AG09319 (cell line): ENCODE measurements at regions not wholly inside any gene's neighbourhood (a gene's known extent, or its start where the extent isn't known, plus 50 kb on each side); places are given as distances from the start of the nearest gene placed in this dataset.
A peak's percentile ranks its signal among the peaks of the same experiment; 100 is the strongest.

Experiments used
- DNase-seq: peaks from one replicate; pipeline ENCODE4 v3.0.0-alpha.2; 2010; ENCODE audit warnings: low read depth; ENCODE audit errors: extremely low read depth
- TF ChIP-seq, protein P1 (sequence below): IDR thresholded peaks from 2 replicates; pipeline ENCODE4 v1.5.1; 2011; ENCODE audit warnings: low read depth, mild to moderate bottlenecking, inconsistent platforms, low read length, moderate library complexity

DNA sequence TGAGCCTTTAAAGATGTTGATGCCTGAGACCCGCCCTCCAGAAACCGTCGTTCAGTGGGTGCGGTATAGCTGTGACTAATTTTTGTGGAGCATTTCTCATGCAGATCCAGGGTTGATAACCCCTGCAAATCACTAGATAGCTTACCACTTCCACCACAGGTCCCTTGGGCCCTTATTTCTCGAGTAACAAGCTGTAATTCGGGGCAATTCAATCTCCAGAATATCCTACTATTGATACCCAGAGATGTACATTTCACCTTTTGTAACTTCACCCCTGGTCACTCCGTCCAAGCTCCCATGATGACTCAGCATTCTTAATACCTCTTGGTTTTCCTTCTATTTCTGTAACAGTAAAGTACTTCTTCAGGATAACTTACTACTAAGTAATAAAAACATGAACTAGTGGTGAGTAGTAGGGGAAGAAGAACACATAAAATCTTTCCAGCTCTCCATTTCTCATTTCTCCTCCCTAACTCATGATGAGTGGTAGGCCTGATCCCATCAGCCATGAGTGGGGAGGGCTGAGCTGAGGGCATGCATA is 71.9 kb upstream of the UBL3 start:
- TF ChIP-seq, protein P1, sequence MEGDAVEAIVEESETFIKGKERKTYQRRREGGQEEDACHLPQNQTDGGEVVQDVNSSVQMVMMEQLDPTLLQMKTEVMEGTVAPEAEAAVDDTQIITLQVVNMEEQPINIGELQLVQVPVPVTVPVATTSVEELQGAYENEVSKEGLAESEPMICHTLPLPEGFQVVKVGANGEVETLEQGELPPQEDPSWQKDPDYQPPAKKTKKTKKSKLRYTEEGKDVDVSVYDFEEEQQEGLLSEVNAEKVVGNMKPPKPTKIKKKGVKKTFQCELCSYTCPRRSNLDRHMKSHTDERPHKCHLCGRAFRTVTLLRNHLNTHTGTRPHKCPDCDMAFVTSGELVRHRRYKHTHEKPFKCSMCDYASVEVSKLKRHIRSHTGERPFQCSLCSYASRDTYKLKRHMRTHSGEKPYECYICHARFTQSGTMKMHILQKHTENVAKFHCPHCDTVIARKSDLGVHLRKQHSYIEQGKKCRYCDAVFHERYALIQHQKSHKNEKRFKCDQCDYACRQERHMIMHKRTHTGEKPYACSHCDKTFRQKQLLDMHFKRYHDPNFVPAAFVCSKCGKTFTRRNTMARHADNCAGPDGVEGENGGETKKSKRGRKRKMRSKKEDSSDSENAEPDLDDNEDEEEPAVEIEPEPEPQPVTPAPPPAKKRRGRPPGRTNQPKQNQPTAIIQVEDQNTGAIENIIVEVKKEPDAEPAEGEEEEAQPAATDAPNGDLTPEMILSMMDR: no peak
- DNase-seq: no peak

GRCh38 chr13:29921542-29921941 is 71.1 kb upstream of the UBL3 start:
- DNase-seq: no peak
- TF ChIP-seq, protein P1: no peak

GRCh38 chr13:29920025-29920643 is 69.7 kb upstream of the UBL3 start:
- no peak for DNase-seq
- TF ChIP-seq, protein P1: no peak

- DNase-seq: peak; percentile 61
- TF ChIP-seq, protein P1: no peak
These were observed 68.4 kb upstream of the UBL3 start for GRCh38 chr13:29918845-29919244.

DNA sequence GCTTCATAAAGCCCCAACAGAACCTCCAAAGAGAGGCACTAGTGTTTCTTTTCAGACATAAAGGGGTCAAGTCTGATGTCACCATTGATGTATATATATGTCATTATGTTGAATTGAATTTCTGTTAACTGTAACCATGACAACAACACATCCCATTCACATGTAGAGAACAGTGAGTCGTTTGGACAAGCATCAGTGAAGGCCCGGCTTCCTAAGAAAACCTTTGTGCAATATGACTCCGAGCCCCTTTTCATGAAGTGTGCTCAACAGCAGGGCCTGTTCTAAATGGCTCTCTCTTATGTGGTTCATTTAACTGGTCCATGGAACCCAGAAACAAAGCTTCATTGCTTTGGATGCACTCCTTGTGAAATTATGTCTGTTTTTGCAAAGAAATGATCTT is 67.2 kb upstream of the UBL3 start:
- DNase-seq: no peak
- TF ChIP-seq, protein P1: no peak

GRCh38 chr13:29914581-29914980 is 64.2 kb upstream of the UBL3 start:
- DNase-seq: no peak
- TF ChIP-seq, protein P1: no peak

DNA sequence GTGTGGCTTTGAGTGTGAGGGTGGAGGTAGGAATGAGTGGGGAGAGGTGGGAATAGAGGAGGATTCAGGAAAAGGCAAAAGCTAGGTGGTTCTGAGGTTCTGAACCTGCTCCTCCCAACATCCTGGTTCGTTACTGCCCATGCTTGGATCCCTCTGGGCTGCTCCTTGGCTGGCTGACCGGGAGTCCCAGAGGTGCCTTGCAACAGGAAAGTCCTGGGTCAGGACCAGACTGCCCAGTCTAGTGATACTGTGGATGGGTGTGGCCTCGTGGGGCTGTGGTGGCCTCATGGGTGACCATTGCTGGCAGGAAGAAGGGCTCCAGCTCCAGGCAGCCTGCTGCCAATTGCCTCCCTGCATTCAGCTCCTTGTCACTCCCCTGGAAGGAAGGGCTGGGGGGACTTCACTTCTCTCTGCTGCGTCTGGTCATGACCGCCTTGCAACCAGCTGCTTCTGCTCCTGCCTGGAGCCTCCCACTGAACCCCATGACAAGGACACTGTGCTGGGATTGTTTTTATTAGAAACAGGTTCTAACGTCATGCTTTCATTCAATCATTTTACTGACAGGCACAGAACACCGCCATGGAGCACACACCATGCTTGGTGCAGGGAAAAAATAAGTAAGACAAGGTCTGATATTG is 61.5 kb upstream of the UBL3 start:
- no peak for DNase-seq
- TF ChIP-seq, protein P1: no peak
